DOHH2 (cell line): ENCODE measurements at regions not wholly inside any gene's neighbourhood (a gene's known extent, or its start where the extent isn't known, plus 50 kb on each side); places are given as distances from the start of the nearest gene placed in this dataset.

Experiments
- H3F3A ChIP-seq: fragments of 200-600 bp; sonication (generic), shearing (Covaris generic); 2 replicates; pipeline ENCODE4 v1.6.0; 2016; ENCODE audit warnings: antibody characterized with exemption, mild to moderate bottlenecking; ENCODE audit not compliant: control insufficient read depth, insufficient read depth
- H3K27ac ChIP-seq: fragments of 200-600 bp; sonication (generic); 2 replicates; pipeline ENCODE4 v1.5.1; 2014; ENCODE audit warnings: low read depth, mild to moderate bottlenecking, low read length, moderate library complexity
- H3K27me3 ChIP-seq: fragments of 200-600 bp; sonication (generic); 2 replicates; pipeline ENCODE4 v1.6.1; 2014; ENCODE audit warnings: mild to moderate bottlenecking, low read length, mixed read lengths; ENCODE audit not compliant: control insufficient read depth
- H3K36me3 ChIP-seq: fragments of 200-600 bp; sonication (generic); 2 replicates; pipeline ENCODE4 v1.6.1; 2014; ENCODE audit warnings: mild to moderate bottlenecking, low read length, moderate library complexity, mixed read lengths; ENCODE audit not compliant: control insufficient read depth
- H3K4me1 ChIP-seq: fragments of 200-600 bp; sonication (generic); 2 replicates; pipeline ENCODE4 v1.6.1; 2014; ENCODE audit warnings: mild to moderate bottlenecking, low read length, mixed read lengths; ENCODE audit not compliant: control insufficient read depth
- H3K4me2 ChIP-seq: fragments of 200-600 bp; sonication (generic); 2 replicates; pipeline ENCODE4 v1.6.0; 2014; ENCODE audit warnings: mild to moderate bottlenecking, low read length, moderate library complexity
- H3K4me3 ChIP-seq: fragments of 200-600 bp; sonication (generic); 2 replicates; pipeline ENCODE4 v1.5.1; 2014; ENCODE audit warnings: mild to moderate bottlenecking, low read length, mixed read lengths
- H3K79me2 ChIP-seq: fragments of 200-600 bp; sonication (generic); 2 replicates; pipeline ENCODE4 v1.6.1; 2014; ENCODE audit warnings: mild to moderate bottlenecking, low read length, mixed read lengths; ENCODE audit not compliant: control insufficient read depth
- H3K9me2 ChIP-seq: fragments of 200-600 bp; sonication (generic); replicated peaks from 2 replicates; pipeline ENCODE4 v1.6.1; 2014; ENCODE audit warnings: mild to moderate bottlenecking, low read length, mixed read lengths; ENCODE audit not compliant: control insufficient read depth
- H3K9me3 ChIP-seq: fragments of 200-600 bp; sonication (generic); 2 replicates; pipeline ENCODE4 v1.6.1; 2014; ENCODE audit warnings: antibody characterized with exemption, low read length, mixed read lengths; ENCODE audit not compliant: control insufficient read depth, insufficient read depth
- H4K20me1 ChIP-seq: fragments of 200-600 bp; sonication (generic); 2 replicates; pipeline ENCODE4 v1.6.0; 2014; ENCODE audit warnings: low read depth, mild to moderate bottlenecking, antibody characterized with exemption, low read length, moderate library complexity; ENCODE audit not compliant: control insufficient read depth, insufficient read depth
- EZH2phosphoT487 ChIP-seq: fragments of 200-600 bp; sonication (generic); IDR thresholded peaks from 2 replicates; pipeline ENCODE4 v1.6.1; 2017; ENCODE audit warnings: borderline replicate concordance, mild to moderate bottlenecking, antibody characterized with exemption, low read length, moderate library complexity, mixed read lengths
- TF ChIP-seq, protein P1 (sequence below): fragments of 200-600 bp; sonication (generic); IDR thresholded peaks from one replicate; pipeline ENCODE4 v1.5.1; 2014; ENCODE audit warnings: antibody characterized with exemption, mild to moderate bottlenecking, low read depth, low read length; ENCODE audit not compliant: poor library complexity, severe bottlenecking

DNA sequence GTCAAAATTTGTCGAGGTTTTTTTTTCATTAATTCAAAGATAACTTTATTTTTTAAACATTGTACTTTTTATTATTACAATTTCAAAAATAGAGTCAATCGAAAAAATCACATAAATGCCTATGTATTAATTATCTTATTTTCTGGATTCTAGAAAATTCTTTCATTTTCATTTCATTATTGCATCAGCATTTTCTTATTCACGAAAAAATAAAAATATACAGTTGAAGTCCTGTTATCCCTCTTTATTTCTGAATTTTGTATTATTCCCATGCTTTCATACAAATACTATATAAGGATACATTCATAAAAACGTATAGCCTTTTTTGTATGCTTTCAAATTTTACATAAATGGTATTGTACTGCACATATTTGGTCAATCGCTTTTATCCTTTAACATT is 681.0 kb upstream of the USP24 start:
- H3K27ac ChIP-seq: no peak overlapping the region
- H3K4me3 ChIP-seq: no peak overlapping the region
- no peaks in the 10 kb centered on the region for H3K9me3 ChIP-seq
- no peaks in the 10 kb centered on the region for H3K9me2 ChIP-seq
- H3K4me1 ChIP-seq: no peaks in the 10 kb centered on the region
- no peaks in the 10 kb centered on the region for H3K79me2 ChIP-seq
- no peaks in the 10 kb centered on the region for H3K27me3 ChIP-seq
- H3K36me3 ChIP-seq: no peaks in the 10 kb centered on the region
- TF ChIP-seq EZH2phosphoT487: no peak
- TF ChIP-seq, protein P1, sequence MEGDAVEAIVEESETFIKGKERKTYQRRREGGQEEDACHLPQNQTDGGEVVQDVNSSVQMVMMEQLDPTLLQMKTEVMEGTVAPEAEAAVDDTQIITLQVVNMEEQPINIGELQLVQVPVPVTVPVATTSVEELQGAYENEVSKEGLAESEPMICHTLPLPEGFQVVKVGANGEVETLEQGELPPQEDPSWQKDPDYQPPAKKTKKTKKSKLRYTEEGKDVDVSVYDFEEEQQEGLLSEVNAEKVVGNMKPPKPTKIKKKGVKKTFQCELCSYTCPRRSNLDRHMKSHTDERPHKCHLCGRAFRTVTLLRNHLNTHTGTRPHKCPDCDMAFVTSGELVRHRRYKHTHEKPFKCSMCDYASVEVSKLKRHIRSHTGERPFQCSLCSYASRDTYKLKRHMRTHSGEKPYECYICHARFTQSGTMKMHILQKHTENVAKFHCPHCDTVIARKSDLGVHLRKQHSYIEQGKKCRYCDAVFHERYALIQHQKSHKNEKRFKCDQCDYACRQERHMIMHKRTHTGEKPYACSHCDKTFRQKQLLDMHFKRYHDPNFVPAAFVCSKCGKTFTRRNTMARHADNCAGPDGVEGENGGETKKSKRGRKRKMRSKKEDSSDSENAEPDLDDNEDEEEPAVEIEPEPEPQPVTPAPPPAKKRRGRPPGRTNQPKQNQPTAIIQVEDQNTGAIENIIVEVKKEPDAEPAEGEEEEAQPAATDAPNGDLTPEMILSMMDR: no peak
- H3F3A ChIP-seq: no peaks in the 10 kb centered on the region
- H4K20me1 ChIP-seq: no peaks in the 10 kb centered on the region
- H3K4me2 ChIP-seq: no peak overlapping the region

- H3K79me2 ChIP-seq: no peaks in the 10 kb centered on the region
- H3K27me3 ChIP-seq: no peaks in the 10 kb centered on the region
- TF ChIP-seq, protein P1: no peak
- no peak for TF ChIP-seq EZH2phosphoT487
- H3K9me3 ChIP-seq: no peaks in the 10 kb centered on the region
- H3K9me2 ChIP-seq: no peaks in the 10 kb centered on the region
- H3K4me1 ChIP-seq: no peaks in the 10 kb centered on the region
- no peaks in the 10 kb centered on the region for H4K20me1 ChIP-seq
- H3F3A ChIP-seq: no peaks in the 10 kb centered on the region
- H3K27ac ChIP-seq: no peak overlapping the region
- H3K4me2 ChIP-seq: no peak overlapping the region
- H3K4me3 ChIP-seq: no peak overlapping the region
- H3K36me3 ChIP-seq: no peaks in the 10 kb centered on the region
Measured at GRCh38 chr1:55894521-55894920, 679.4 kb upstream of the USP24 start.

DNA sequence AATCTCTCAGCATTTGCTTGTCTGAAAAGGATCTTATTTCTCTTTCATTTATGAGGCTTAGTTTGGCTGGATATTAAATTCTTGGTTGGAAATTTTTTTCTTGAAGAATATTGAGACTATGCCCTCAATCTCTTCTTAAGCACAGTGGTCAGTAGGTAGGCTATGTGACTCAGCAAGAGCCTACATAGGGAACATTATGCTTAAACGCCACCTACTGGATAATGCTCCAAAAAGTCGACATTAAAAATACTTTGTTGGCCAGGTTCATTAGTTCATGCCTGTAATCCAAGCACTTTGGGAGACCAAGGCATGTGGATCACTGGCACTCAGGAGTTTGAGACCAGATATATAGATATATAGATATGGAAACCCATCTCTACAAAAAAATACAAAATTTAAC is 678.0 kb upstream of the USP24 start:
- Histone ChIP-seq H3K4me1 (no peaks in the 10 kb centered on the region), H3K4me2 (no peak overlapping the region), H3K27ac (no peak overlapping the region), H3K27me3 (no peaks in the 10 kb centered on the region), H3K4me3 (no peak overlapping the region), H3K79me2 (no peaks in the 10 kb centered on the region), H4K20me1 (no peaks in the 10 kb centered on the region), H3F3A (no peaks in the 10 kb centered on the region), H3K9me3 (no peaks in the 10 kb centered on the region), H3K9me2 (no peaks in the 10 kb centered on the region), H3K36me3 (no peaks in the 10 kb centered on the region)
- TF ChIP-seq, protein P1: peak; percentile 40
- TF ChIP-seq EZH2phosphoT487: no peak
